ENCODE measurements at regions not wholly inside any gene's neighbourhood (a gene's known extent, or its start where the extent isn't known, plus 50 kb on each side); places are given as distances from the start of the nearest gene placed in this dataset.

DNA sequence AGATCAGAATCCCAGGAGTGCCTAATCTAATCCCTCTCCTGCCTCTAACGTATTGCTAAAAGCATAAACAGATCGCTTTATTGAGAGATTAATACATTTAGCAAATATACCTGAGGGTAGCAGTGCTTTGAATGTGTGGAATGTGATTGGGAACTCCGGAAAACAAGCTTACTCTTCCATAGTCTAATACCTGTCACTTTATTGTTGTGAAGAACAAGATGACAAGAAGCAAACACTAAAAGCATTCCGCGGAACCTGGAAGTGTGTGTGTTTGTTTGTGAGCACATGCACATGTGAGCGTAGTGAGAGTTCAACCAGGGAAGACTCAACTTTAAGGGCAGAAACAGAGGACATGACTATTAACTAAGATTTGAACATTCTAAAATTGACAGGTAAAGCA is 265.0 kb upstream of the GJE1 start:
- 80% methylated on average over 6 of the region's 6 CpGs for WGBS
- intact Hi-C loops (cut with DNase I): no loop called here

DNA sequence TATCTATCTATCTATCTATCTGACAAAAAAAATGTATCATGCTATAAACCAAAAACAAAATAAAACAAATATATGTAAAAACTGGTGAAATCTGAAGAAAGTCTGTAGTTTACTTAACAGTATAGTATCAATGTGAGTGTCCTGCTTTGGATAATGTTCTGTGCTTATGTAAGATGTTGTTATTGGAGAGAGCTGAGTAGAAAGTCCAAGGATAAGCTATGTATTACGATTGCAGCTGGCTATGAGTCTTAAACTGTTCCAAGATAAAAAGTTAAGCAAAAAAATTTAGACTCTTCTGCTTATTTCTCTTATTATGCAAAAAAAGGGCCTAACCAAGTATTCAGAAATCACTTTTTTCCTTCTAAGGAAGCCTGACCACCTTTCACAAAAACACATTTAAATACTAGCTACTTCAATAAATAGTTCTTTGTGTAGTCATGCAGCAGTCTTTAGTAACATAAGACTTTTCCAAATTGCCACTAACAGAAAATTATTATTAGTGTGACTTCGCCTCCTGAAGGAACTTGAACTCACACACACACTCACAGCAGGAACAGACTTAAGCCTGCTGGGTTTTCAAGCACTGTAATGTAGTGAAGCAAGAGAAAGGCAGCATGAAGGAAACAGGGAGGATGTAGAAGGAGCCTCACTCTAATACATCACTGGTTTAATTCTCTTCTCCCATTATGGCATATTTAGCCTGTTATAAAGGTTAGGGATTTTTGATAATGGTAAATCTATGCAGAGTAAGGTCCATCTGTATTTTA is 265.8 kb upstream of the GJE1 start:
- intact Hi-C loops (cut with DNase I): no loop called here
- Histone ChIP-seq H3K9me3 (no peaks in the 10 kb centered on the region), H3K27ac (no peak overlapping the region), H3K27me3 (replicated peaks; ENCODE audit: insufficient read depth) (no peaks in the 10 kb centered on the region), H3K36me3 (no peaks in the 10 kb centered on the region), H3K4me1 (replicated peaks) (no peaks in the 10 kb centered on the region), H3K4me3 (no peak overlapping the region)
- TF ChIP-seq POLR2AphosphoS5 (IDR thresholded peaks at IDR 0.05) (no peak), POLR2A (IDR thresholded peaks at IDR 0.05) (no peak)
- TF ChIP-seq, protein P1, sequence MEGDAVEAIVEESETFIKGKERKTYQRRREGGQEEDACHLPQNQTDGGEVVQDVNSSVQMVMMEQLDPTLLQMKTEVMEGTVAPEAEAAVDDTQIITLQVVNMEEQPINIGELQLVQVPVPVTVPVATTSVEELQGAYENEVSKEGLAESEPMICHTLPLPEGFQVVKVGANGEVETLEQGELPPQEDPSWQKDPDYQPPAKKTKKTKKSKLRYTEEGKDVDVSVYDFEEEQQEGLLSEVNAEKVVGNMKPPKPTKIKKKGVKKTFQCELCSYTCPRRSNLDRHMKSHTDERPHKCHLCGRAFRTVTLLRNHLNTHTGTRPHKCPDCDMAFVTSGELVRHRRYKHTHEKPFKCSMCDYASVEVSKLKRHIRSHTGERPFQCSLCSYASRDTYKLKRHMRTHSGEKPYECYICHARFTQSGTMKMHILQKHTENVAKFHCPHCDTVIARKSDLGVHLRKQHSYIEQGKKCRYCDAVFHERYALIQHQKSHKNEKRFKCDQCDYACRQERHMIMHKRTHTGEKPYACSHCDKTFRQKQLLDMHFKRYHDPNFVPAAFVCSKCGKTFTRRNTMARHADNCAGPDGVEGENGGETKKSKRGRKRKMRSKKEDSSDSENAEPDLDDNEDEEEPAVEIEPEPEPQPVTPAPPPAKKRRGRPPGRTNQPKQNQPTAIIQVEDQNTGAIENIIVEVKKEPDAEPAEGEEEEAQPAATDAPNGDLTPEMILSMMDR (IDR thresholded peaks at IDR 0.05): no peak
- 54% methylated on average over 2 of the region's 2 CpGs for WGBS
- DNase-seq (ENCODE audit: low spot score): no peak

More for the DNA sequence above, 265.0 kb upstream of the GJE1 start:
- Histone ChIP-seq H3K4me1 (replicated peaks) (no peaks in the 10 kb centered on the region), H3K4me3 (no peak overlapping the region), H3K36me3 (no peaks in the 10 kb centered on the region), H3K27me3 (replicated peaks; ENCODE audit: insufficient read depth) (no peaks in the 10 kb centered on the region), H3K27ac (no peak overlapping the region), H3K9me3 (no peaks in the 10 kb centered on the region)
- no peak for DNase-seq (ENCODE audit: low spot score)
- TF ChIP-seq POLR2A (IDR thresholded peaks at IDR 0.05) (no peak), POLR2AphosphoS5 (IDR thresholded peaks at IDR 0.05) (no peak)
- TF ChIP-seq, protein P1 (IDR thresholded peaks at IDR 0.05): no peak

DNA sequence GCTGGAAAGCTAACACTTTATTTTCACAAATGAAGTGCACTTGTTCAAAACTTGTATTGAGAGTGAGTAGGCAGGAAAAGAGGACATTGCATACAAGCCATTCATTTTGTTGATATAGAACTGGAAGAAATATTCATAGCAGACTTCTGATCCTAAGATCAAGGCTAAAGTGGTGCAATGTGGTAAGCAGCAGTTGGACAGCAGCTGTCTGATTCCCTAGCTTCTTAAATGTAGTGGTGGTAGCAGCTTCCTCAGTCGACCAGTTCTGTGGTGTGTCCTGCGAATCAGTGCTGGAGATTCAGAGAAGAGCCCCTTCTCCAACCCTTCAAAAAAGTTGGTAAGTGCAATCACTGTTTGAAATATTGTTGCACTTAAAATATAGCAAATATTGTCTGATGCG is 281.7 kb upstream of the GJE1 start:
- H3K4me3 ChIP-seq: no peak overlapping the region
- TF ChIP-seq POLR2AphosphoS5 (IDR thresholded peaks at IDR 0.05): no peak
- TF ChIP-seq, protein P1 (IDR thresholded peaks at IDR 0.05): no peak
- TF ChIP-seq POLR2A (IDR thresholded peaks at IDR 0.05): no peak
- 84% methylated on average over 3 of the region's 3 CpGs for WGBS
- H3K36me3 ChIP-seq: no peaks in the 10 kb centered on the region
- DNase-seq (ENCODE audit: low spot score): no peak
- no peaks in the 10 kb centered on the region for H3K4me1 ChIP-seq (replicated peaks)
- H3K27me3 ChIP-seq (replicated peaks; ENCODE audit: insufficient read depth): no peaks in the 10 kb centered on the region
- no peaks in the 10 kb centered on the region for H3K9me3 ChIP-seq
- intact Hi-C loops (cut with DNase I): no loop called here
- H3K27ac ChIP-seq: no peak overlapping the region

DNA sequence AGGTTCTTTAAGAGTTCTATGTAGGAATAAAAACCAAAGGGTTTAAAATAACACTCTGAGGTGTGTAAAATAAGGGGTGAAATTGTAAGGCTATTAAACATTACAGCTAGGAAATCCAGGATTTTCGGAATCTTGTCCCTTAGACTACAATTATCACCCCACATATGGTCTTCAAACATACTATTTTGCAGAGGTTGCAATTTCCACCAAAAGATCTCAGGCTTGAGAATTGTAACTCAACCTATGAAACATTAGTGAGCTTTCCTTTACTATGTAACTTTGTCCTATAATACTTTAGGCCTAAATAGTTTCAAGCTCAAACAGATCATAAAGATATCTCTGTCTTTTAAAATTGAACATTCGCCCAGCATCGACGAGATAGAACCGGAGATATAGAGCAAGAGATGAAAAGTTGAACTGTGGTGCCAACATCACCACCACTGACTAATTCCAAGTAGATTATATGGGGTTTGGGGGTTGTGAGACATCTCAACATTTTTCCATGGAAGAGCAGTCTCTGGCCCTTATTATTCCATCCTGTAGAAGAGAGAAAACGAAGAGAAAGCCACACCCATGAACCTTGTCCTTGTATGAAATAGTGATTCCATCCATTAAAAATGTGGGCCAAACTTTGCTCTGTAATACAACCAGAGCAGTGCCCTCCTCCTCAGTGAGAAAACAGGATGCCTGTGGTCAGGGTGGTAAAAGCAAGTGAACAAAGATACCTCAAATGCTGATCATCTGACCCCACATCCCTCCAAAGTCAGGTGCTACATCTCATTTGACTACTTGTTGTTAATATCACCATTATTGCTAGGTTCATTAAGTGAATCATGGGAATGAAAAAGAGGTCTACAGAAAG is 284.5 kb upstream of the GJE1 start:
- TF ChIP-seq, protein P1 (IDR thresholded peaks at IDR 0.05): no peak
- TF ChIP-seq POLR2AphosphoS5 (IDR thresholded peaks at IDR 0.05) (no peak), POLR2A (IDR thresholded peaks at IDR 0.05) (no peak)
- no peak overlapping the region for H3K4me3 ChIP-seq
- H3K27me3 ChIP-seq (replicated peaks; ENCODE audit: insufficient read depth): no peaks in the 10 kb centered on the region
- WGBS: 55% methylated on average over 6 of the region's 6 CpGs
- H3K27ac ChIP-seq: no peak overlapping the region
- H3K36me3 ChIP-seq: no peaks in the 10 kb centered on the region
- H3K9me3 ChIP-seq: no peaks in the 10 kb centered on the region
- H3K4me1 ChIP-seq (replicated peaks): no peaks in the 10 kb centered on the region
- no peak for DNase-seq (ENCODE audit: low spot score)
- intact Hi-C loops (cut with DNase I): no loop called here
